GM12892 (cell line): ENCODE measurements at regions not wholly inside any gene's neighbourhood (a gene's known extent, or its start where the extent isn't known, plus 50 kb on each side); places are given as distances from the start of the nearest gene placed in this dataset.

Experiments
- POLR2A ChIP-seq: IDR thresholded peaks from 2 replicates; pipeline ENCODE4 v1.6.1; 2011; ENCODE audit warnings: low read depth, low read length, control low read depth
- POLR2AphosphoS5 ChIP-seq: IDR thresholded peaks from 2 replicates; pipeline ENCODE4 v1.6.1; 2011; ENCODE audit warnings: low read depth, low read length, control low read depth
- TAF1 ChIP-seq: IDR thresholded peaks from 2 replicates; pipeline ENCODE4 v1.6.1; 2011; ENCODE audit warnings: low read depth, mild to moderate bottlenecking, control low read depth, low read length, borderline replicate concordance

DNA sequence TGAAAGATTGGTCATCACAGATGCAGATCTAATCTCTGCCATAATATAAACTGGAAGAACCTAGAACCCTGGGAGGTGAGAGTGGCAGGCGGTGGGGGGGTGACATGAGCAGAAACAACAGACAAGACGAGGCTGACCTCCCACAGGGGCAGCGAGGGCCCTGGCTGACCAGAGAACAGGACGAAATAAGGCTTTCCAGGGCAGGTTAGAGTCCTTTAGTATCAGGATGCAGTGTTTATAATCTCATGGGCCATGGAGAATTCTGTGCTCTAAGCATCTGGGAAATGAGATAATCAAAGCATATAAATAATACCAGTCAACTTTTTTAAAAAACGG is 102.7 kb upstream of the BCL2L14 start:
- TF ChIP-seq POLR2A (no peak), TAF1 (no peak), POLR2AphosphoS5 (no peak)
